ENCODE measurements at regions not wholly inside any gene's neighbourhood (a gene's known extent, or its start where the extent isn't known, plus 50 kb on each side); places are given as distances from the start of the nearest gene placed in this dataset.
"Not testable (repeated sequence)": the region's sequence is repeated elsewhere in the genome, so short reads cannot be mapped to it uniquely, and the experiment has no call there.

GRCh38 chr10:61047081-61047480, 103.1 kb upstream of the RHOBTB1 start:
- CTCF ChIA-PET = interaction anchor here (1.0 kb wide), 2 partner anchors 14 to 22 kb away, joined by 3 to 4 read pairs; no protein-coding TSS in a partner anchor
- no peak overlapping the region for H3K4me3 ChIP-seq (ENCODE audit: low read depth, low read length)
- no peak for TF ChIP-seq CTCF (IDR thresholded peaks at IDR 0.05; ENCODE audit: insufficient read depth, low read length, missing control alignments)

GRCh38 chr10:61045480-61045879, 101.5 kb upstream of the RHOBTB1 start:
- DNase-seq (ENCODE audit: low read depth, low spot score); H3K4me3 ChIP-seq (ENCODE audit: low read depth, low read length); POLR2A ChIA-PET: not testable (repeated sequence)
- CTCF ChIA-PET = interaction anchor here (1.3 kb wide), 1 partner anchor 20 kb away, joined by 4 read pairs; no protein-coding TSS in a partner anchor

More at GRCh38 chr10:61047081-61047480, 103.1 kb upstream of the RHOBTB1 start:
- no peak for DNase-seq (ENCODE audit: low read depth, low spot score)
- POLR2A ChIA-PET = no interaction called here

- H3K4me3 ChIP-seq (ENCODE audit: low read depth, low read length) = no peak overlapping the region
- no peak for TF ChIP-seq CTCF (IDR thresholded peaks at IDR 0.05; ENCODE audit: insufficient read depth, low read length, missing control alignments)
- ChIA-PET POLR2A (no interaction called here), CTCF (interaction anchor here (1.2 kb wide), 1 partner anchor 28 kb away, joined by 4 read pairs; no protein-coding TSS in a partner anchor)
- no peak for DNase-seq (ENCODE audit: low read depth, low spot score)
Measured at GRCh38 chr10:61042533-61042932, 98.5 kb upstream of the RHOBTB1 start.

- CTCF ChIA-PET = no interaction called here
- H3K4me3 ChIP-seq (ENCODE audit: low read depth, low read length) = no peak overlapping the region
- no peak for TF ChIP-seq CTCF (IDR thresholded peaks at IDR 0.05; ENCODE audit: insufficient read depth, low read length, missing control alignments)
- POLR2A ChIA-PET = no interaction called here
- no peak for DNase-seq (ENCODE audit: low read depth, low spot score)
Measured at GRCh38 chr10:61040399-61041016, 96.5 kb upstream of the RHOBTB1 start.

- ChIA-PET POLR2A (no interaction called here), CTCF (no interaction called here)
- no peak for TF ChIP-seq CTCF (IDR thresholded peaks at IDR 0.05; ENCODE audit: insufficient read depth, low read length, missing control alignments)
- DNase-seq (ENCODE audit: low read depth, low spot score) = no peak
- H3K4me3 ChIP-seq (ENCODE audit: low read depth, low read length) = no peak overlapping the region
Measured at GRCh38 chr10:61039868-61040267, 95.9 kb upstream of the RHOBTB1 start.

- DNase-seq (ENCODE audit: low read depth, low spot score); POLR2A ChIA-PET; CTCF ChIA-PET; H3K4me3 ChIP-seq (ENCODE audit: low read depth, low read length): not testable (repeated sequence)
Measured at GRCh38 chr10:61037261-61037830, 93.4 kb upstream of the RHOBTB1 start.

- CTCF ChIA-PET; DNase-seq (ENCODE audit: low read depth, low spot score); POLR2A ChIA-PET; H3K4me3 ChIP-seq (ENCODE audit: low read depth, low read length): not testable (repeated sequence)
Measured at GRCh38 chr10:61036148-61036547, 92.2 kb upstream of the RHOBTB1 start.

- DNase-seq (ENCODE audit: low read depth, low spot score) = no peak
- CTCF ChIA-PET = interaction anchor here (0.7 kb wide), 1 partner anchor 9 kb away, joined by 3 read pairs; no protein-coding TSS in a partner anchor
- no peak for TF ChIP-seq CTCF (IDR thresholded peaks at IDR 0.05; ENCODE audit: insufficient read depth, low read length, missing control alignments)
- POLR2A ChIA-PET = interaction anchor here (0.6 kb wide), 1 partner anchor 27 kb away, joined by 3 read pairs; no protein-coding TSS in a partner anchor
- H3K4me3 ChIP-seq (ENCODE audit: low read depth, low read length) = no peak overlapping the region
Measured at GRCh38 chr10:61031341-61031740, 87.4 kb upstream of the RHOBTB1 start.

Measured in AG04449 (cell line).